Spleen (tissue), 3 donors: ENCODE measurements at regions not wholly inside any gene's neighbourhood (a gene's known extent, or its start where the extent isn't known, plus 50 kb on each side); places are given as distances from the start of the nearest gene placed in this dataset.

ENCODE experiments used
- POLR2A ChIP-seq, 3 donors: fragments of 450-650 bp; IDR thresholded peaks; one replicate each; pipeline ENCODE4 v1.5.1; 2017; ENCODE audit warnings: antibody characterized with exemption in 3 of 3, mild to moderate bottlenecking in 1 of 3
- POLR2AphosphoS5 ChIP-seq, 3 donors: sonication (generic); formaldehyde crosslinking; IDR thresholded peaks; one replicate each; pipeline ENCODE4 v1.5.1; 2017; ENCODE audit warnings: antibody characterized with exemption in 3 of 3

- no peak for TF ChIP-seq POLR2A (IDR thresholded peaks at IDR 0.05)
- no peak for TF ChIP-seq POLR2AphosphoS5 (IDR thresholded peaks at IDR 0.05)
Measured at GRCh38 chr3:14279626-14280061, 101.0 kb downstream of the LSM3 start.
